OCI-LY7 (cell line): ENCODE measurements at regions not wholly inside any gene's neighbourhood (a gene's known extent, or its start where the extent isn't known, plus 50 kb on each side); places are given as distances from the start of the nearest gene placed in this dataset.

Experiments used
- BruUV-seq: library from RNA; stranded (reverse); fragments of 400-500 nt; replicated peaks from 2 replicates; lab custom pipeline; 2021; lab: Mats Ljungman, UMichigan
- CTCF ChIA-PET: fragments of 300-600 bp; sonication (Branson Sonifier 250); formaldehyde crosslinking; loops from one replicate; lab custom pipeline; 2022; ENCODE audit warnings: antibody characterized with exemption; ENCODE audit not compliant: unreplicated experiment; lab: Charles Lee
- POLR2A ChIA-PET: fragments of 300-600 bp; sonication (Branson Sonifier 250); formaldehyde crosslinking; loops from one replicate; lab custom pipeline; 2022; ENCODE audit warnings: antibody characterized with exemption; lab: Charles Lee
- DNase-seq: peaks from one replicate; pipeline ENCODE4 v3.0.0-alpha.2; 2015; ENCODE audit warnings: low spot score
- H2AFZ ChIP-seq: fragments of 200-600 bp; sonication (generic), shearing (Covaris generic); 2 replicates; pipeline ENCODE4 v1.6.1; 2014; ENCODE audit warnings: mild to moderate bottlenecking, antibody characterized with exemption, low read length, moderate library complexity
- H3K27ac ChIP-seq: fragments of 200-600 bp; sonication (generic); 2 replicates; pipeline ENCODE4 v1.5.1; 2014; ENCODE audit warnings: mixed run types, low read depth, mild to moderate bottlenecking, moderate library complexity, low read length, inconsistent platforms; ENCODE audit not compliant: poor library complexity, severe bottlenecking
- H3K36me3 ChIP-seq: fragments of 200-600 bp; sonication (generic); 2 replicates; pipeline ENCODE4 v1.6.1; 2014; ENCODE audit warnings: mild to moderate bottlenecking, antibody characterized with exemption, low read length, moderate library complexity, mixed read lengths; ENCODE audit not compliant: insufficient read depth
- H3K4me1 ChIP-seq: fragments of 200-600 bp; sonication (generic); 2 replicates; pipeline ENCODE4 v1.5.1; 2014; ENCODE audit warnings: mild to moderate bottlenecking, low read length; ENCODE audit not compliant: insufficient read depth, poor library complexity, severe bottlenecking
- H3K4me2 ChIP-seq: fragments of 200-600 bp; sonication (generic); 2 replicates; pipeline ENCODE4 v1.6.1; 2014; ENCODE audit warnings: mild to moderate bottlenecking, low read length
- H3K4me3 ChIP-seq: fragments of 200-600 bp; sonication (generic); 2 replicates; pipeline ENCODE4 v1.5.1; 2014; ENCODE audit warnings: mild to moderate bottlenecking, low read depth, low read length; ENCODE audit not compliant: poor library complexity, severe bottlenecking
- H3K79me2 ChIP-seq: fragments of 200-600 bp; sonication (generic); 2 replicates; pipeline ENCODE4 v1.6.1; 2016; ENCODE audit warnings: low read depth, mild to moderate bottlenecking, low read length, moderate library complexity, mixed read lengths; ENCODE audit not compliant: insufficient read depth
- H3K9me2 ChIP-seq: fragments of 200-600 bp; sonication (generic); 2 replicates; pipeline ENCODE4 v1.6.1; 2016; ENCODE audit warnings: mild to moderate bottlenecking, low read length, mixed read lengths; ENCODE audit not compliant: insufficient read depth
- H3K9me3 ChIP-seq: fragments of 200-600 bp; sonication (generic); 2 replicates; pipeline ENCODE4 v1.6.1; 2014; ENCODE audit warnings: mild to moderate bottlenecking, mixed run types, low read length, mixed read lengths
- H4K20me1 ChIP-seq: fragments of 200-600 bp; sonication (generic); 2 replicates; pipeline ENCODE4 v1.6.1; 2014; ENCODE audit warnings: mild to moderate bottlenecking, antibody characterized with exemption, low read length, moderate library complexity, mixed read lengths; ENCODE audit not compliant: insufficient read depth
- CTCF ChIP-seq: fragments of 200-600 bp; sonication (generic); conservative IDR thresholded peaks from 2 replicates; pipeline ENCODE4 v1.5.1; 2014; ENCODE audit warnings: mild to moderate bottlenecking, antibody characterized with exemption, low read length, moderate library complexity, mixed read lengths
- EZH2phosphoT487 ChIP-seq: fragments of 200-600 bp; sonication (generic); IDR thresholded peaks from 2 replicates; pipeline ENCODE4 v1.6.1; 2018; ENCODE audit warnings: low read depth, borderline replicate concordance, mild to moderate bottlenecking, mixed run types, antibody characterized with exemption, low read length, moderate library complexity, mixed read lengths
- intact Hi-C: fragments of 100-400 bp; cut with micrococcal nuclease; formaldehyde crosslinking; loops from one replicate; pipeline ENCODE4 v1.10.0; 2022; ENCODE audit not compliant: unreplicated experiment

GRCh38 chrX:78383594-78383993 is 56.2 kb upstream of the CYSLTR1 start:
- no peak overlapping the region for H3K4me3 ChIP-seq
- no peak overlapping the region for H2AFZ ChIP-seq
- no peaks in the 10 kb centered on the region for H3K9me3 ChIP-seq
- no peaks in the 10 kb centered on the region for H3K79me2 ChIP-seq
- no TSS peak for BruUV-seq
- TF ChIP-seq EZH2phosphoT487 (no peak), CTCF (no peak)
- DNase-seq = no peak
- no peaks in the 10 kb centered on the region for H3K36me3 ChIP-seq
- H3K4me2 ChIP-seq = no peak overlapping the region
- ChIA-PET POLR2A (no interaction called here), CTCF (no interaction called here)
- H4K20me1 ChIP-seq = no peaks in the 10 kb centered on the region
- intact Hi-C loops = no loop called here
- H3K4me1 ChIP-seq = no peaks in the 10 kb centered on the region
- no peak overlapping the region for H3K27ac ChIP-seq
- no peaks in the 10 kb centered on the region for H3K9me2 ChIP-seq

GRCh38 chrX:78378476-78379115 is 51.2 kb upstream of the CYSLTR1 start:
- no peaks in the 10 kb centered on the region for H3K36me3 ChIP-seq
- H3K9me3 ChIP-seq = no peaks in the 10 kb centered on the region
- BruUV-seq = no TSS peak
- no peak overlapping the region for H2AFZ ChIP-seq
- no peaks in the 10 kb centered on the region for H4K20me1 ChIP-seq
- H3K27ac ChIP-seq = no peak overlapping the region
- ChIA-PET POLR2A (no interaction called here), CTCF (no interaction called here)
- intact Hi-C loops = no loop called here
- no peaks in the 10 kb centered on the region for H3K79me2 ChIP-seq
- no peak overlapping the region for H3K4me2 ChIP-seq
- H3K4me1 ChIP-seq = no peaks in the 10 kb centered on the region
- DNase-seq = no peak
- no peak overlapping the region for H3K4me3 ChIP-seq
- H3K9me2 ChIP-seq = no peaks in the 10 kb centered on the region
- no peak for TF ChIP-seq EZH2phosphoT487
